Naive thymus-derived CD4-positive, alpha-beta T cell (primary cell): ENCODE measurements at regions not wholly inside any gene's neighbourhood (a gene's known extent, or its start where the extent isn't known, plus 50 kb on each side); places are given as distances from the start of the nearest gene placed in this dataset.
"Not testable (repeated sequence)": the region's sequence is repeated elsewhere in the genome, so short reads cannot be mapped to it uniquely, and the experiment has no call there.

Experiments used
- ATAC-seq: fragments of 150-1000 bp; cut with Tn5 transposase; 2 replicates; pipeline ENCODE4 v1.10.0; 2021; ENCODE audit warnings: mild to moderate bottlenecking, moderate library complexity
- CTCF ChIA-PET: fragments of 350-600 bp; sonication (Branson Sonifier 250); formaldehyde crosslinking; loops from one replicate; lab custom pipeline; 2021; ENCODE audit warnings: antibody characterized with exemption; lab: Charles Lee
- POLR2A ChIA-PET: fragments of 350-600 bp; sonication (Branson Sonifier 250); formaldehyde crosslinking; loops from one replicate; lab custom pipeline; 2021; ENCODE audit warnings: antibody characterized with exemption, inconsistent platforms; lab: Charles Lee
- DNase-seq, 9 donors: peaks; one replicate each; pipeline versions ENCODE4 v3.0.0 to v3.0.0-alpha.2; 2020 to 2022; ENCODE audit warnings: mixed read lengths in 1 of 9
- H3K27ac ChIP-seq: one replicate; pipeline ENCODE4 v1.7.0; 2013; ENCODE audit warnings: mild to moderate bottlenecking, low read depth, low read length, moderate library complexity
- H3K27me3 ChIP-seq, 2 donors: one replicate each; pipeline ENCODE4 v1.7.0; 2013; ENCODE audit warnings: low read length in 2 of 2, mild to moderate bottlenecking in 2 of 2, moderate library complexity in 2 of 2; ENCODE audit not compliant: control insufficient read depth in 2 of 2, insufficient read depth in 2 of 2
- H3K36me3 ChIP-seq, 3 experiments: 1 replicate in 2 of 3; 2 replicates in 1 of 3; pipeline ENCODE4 v1.7.0; 2013; ENCODE audit warnings: low read length in 3 of 3, mild to moderate bottlenecking in 3 of 3, moderate library complexity in 1 of 3; ENCODE audit not compliant: insufficient read depth in 3 of 3, control insufficient read depth in 2 of 3
- H3K4me1 ChIP-seq, 2 donors: one replicate each; pipeline ENCODE4 v1.7.0; 2013; ENCODE audit warnings: low read length in 2 of 2, mild to moderate bottlenecking in 2 of 2, moderate library complexity in 1 of 2; ENCODE audit not compliant: control insufficient read depth in 2 of 2, insufficient read depth in 2 of 2
- H3K4me3 ChIP-seq: 2 replicates; pipeline ENCODE4 v1.7.0; 2013; ENCODE audit warnings: mild to moderate bottlenecking, low read length
- H3K9me3 ChIP-seq, 3 experiments: 1 replicate in 2 of 3; 2 replicates in 1 of 3; pipeline ENCODE4 v1.7.0; 2013; ENCODE audit warnings: low read length in 3 of 3; ENCODE audit not compliant: control insufficient read depth in 2 of 3
- H3K27ac Mint-ChIP-seq, 9 donors: one replicate each; pipeline ENCODE4 v1.8.0; 2020 to 2022; ENCODE audit warnings: mixed read lengths in 9 of 9, mild to moderate bottlenecking in 8 of 9, moderate library complexity in 5 of 9, inconsistent platforms in 2 of 9
- H3K27me3 Mint-ChIP-seq, 5 donors: one replicate each; pipeline ENCODE4 v1.8.0; 2021 to 2022; ENCODE audit warnings: mixed read lengths in 5 of 5, mild to moderate bottlenecking in 1 of 5
- H3K36me3 Mint-ChIP-seq, 5 donors: one replicate each; pipeline ENCODE4 v1.8.0; 2020 to 2022; ENCODE audit warnings: mixed read lengths in 5 of 5, mild to moderate bottlenecking in 3 of 5, inconsistent platforms in 1 of 5
- H3K4me1 Mint-ChIP-seq, 7 donors: one replicate each; pipeline ENCODE4 v1.8.0; 2020 to 2022; ENCODE audit warnings: mixed read lengths in 7 of 7, mild to moderate bottlenecking in 3 of 7, inconsistent platforms in 1 of 7
- H3K4me3 Mint-ChIP-seq, 10 donors: one replicate each; pipeline ENCODE4 v1.8.0; 2020 to 2022; ENCODE audit warnings: mild to moderate bottlenecking in 10 of 10, mixed read lengths in 10 of 10, moderate library complexity in 6 of 10, inconsistent platforms in 2 of 10
- H3K9me3 Mint-ChIP-seq, 11 donors: one replicate each; pipeline ENCODE4 v1.8.0; 2020 to 2022; ENCODE audit warnings: mixed read lengths in 11 of 11, mild to moderate bottlenecking in 4 of 11, inconsistent platforms in 1 of 11, moderate library complexity in 1 of 11
- intact Hi-C, 2 donors: fragments of 100-400 bp; cut with micrococcal nuclease; formaldehyde crosslinking; loops; one replicate each; pipeline ENCODE4 v1.15.1; 2023

GRCh38 chr3:99295836-99296235 lies 342.6 kb upstream of the COL8A1 start:
- DNase-seq: no peak
- H3K9me3 Mint-ChIP-seq: peaks cover 0 to 7% (median 2%) of the 10 kb centered on the region in 11 donors
- H3K4me3 Mint-ChIP-seq: no peak overlapping the region
- no peaks in the 10 kb centered on the region for H3K36me3 Mint-ChIP-seq
- no peak overlapping the region for H3K4me3 ChIP-seq
- H3K27ac ChIP-seq: no peak overlapping the region
- H3K4me1 Mint-ChIP-seq: no peaks in the 10 kb centered on the region
- ChIA-PET POLR2A (no interaction called here), CTCF (no interaction called here)
- no peaks in the 10 kb centered on the region for H3K4me1 ChIP-seq
- H3K36me3 ChIP-seq: no peaks in the 10 kb centered on the region
- H3K27ac Mint-ChIP-seq: no peak overlapping the region
- no peak for ATAC-seq
- no peaks in the 10 kb centered on the region for H3K27me3 Mint-ChIP-seq
- intact Hi-C loops: no loop called here
- H3K9me3 ChIP-seq: no peaks in the 10 kb centered on the region
- H3K27me3 ChIP-seq: no peaks in the 10 kb centered on the region

DNA sequence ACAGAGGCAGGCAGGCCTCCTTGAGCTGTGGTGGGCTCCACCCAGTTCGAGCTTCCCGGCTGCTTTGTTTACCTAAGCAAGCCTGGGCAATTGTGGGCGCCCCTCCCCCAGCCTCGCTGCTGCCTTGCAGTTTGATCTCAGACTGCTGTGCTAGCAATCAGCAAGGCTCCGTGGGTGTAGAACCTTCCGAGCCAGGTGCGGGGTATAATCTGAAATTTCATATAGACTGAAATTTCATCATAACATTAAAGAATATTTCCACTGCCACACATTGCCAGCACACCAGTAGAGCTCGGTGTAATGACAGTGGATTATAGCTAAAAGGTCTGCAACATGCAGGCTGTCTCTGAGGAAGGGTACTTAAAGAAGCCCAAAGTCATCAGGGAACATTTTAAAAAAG lies 344.3 kb upstream of the COL8A1 start:
- H3K27ac Mint-ChIP-seq, POLR2A ChIA-PET, H3K27ac ChIP-seq, H3K4me3 Mint-ChIP-seq, H3K36me3 ChIP-seq, H3K9me3 Mint-ChIP-seq, H3K9me3 ChIP-seq, intact Hi-C loops, H3K4me1 Mint-ChIP-seq, H3K4me3 ChIP-seq, H3K36me3 Mint-ChIP-seq, H3K4me1 ChIP-seq, CTCF ChIA-PET, ATAC-seq, H3K27me3 ChIP-seq, H3K27me3 Mint-ChIP-seq: not testable (repeated sequence)
- peak in 1 of 9 donors; percentile 2 for DNase-seq

DNA sequence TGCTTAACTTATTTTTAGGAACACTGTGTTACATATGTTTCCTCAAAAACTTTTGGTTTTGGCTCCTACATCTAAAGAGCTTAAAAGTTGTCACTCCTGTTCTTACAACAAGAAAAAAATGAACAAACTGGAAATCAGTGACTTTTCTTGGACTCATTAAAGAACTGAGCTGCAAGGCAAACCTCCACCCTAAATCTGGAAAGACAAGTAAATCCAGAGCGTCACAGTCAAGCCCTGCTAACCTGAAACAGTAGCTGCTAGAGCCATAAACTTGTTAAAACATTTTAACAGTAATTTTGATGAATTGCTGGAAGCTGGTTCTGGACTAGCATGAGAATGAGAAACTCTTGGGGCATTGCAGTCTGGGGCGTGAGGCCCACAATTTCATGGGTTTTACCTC lies 350.5 kb upstream of the COL8A1 start:
- intact Hi-C loops: no loop called here
- no peaks in the 10 kb centered on the region for H3K27me3 ChIP-seq
- DNase-seq: no peak
- H3K4me3 ChIP-seq: no peak overlapping the region
- Mint-ChIP-seq H3K27me3 (no peaks in the 10 kb centered on the region), H3K4me1 (no peaks in the 10 kb centered on the region), H3K36me3 (no peaks in the 10 kb centered on the region), H3K27ac (no peak overlapping the region), H3K9me3 (peaks cover 0 to 16% (median 7%) of the 10 kb centered on the region in 11 donors), H3K4me3 (no peak overlapping the region)
- no peak overlapping the region for H3K27ac ChIP-seq
- no peaks in the 10 kb centered on the region for H3K36me3 ChIP-seq
- POLR2A ChIA-PET: no interaction called here
- H3K4me1 ChIP-seq: no peaks in the 10 kb centered on the region
- no peak for ATAC-seq
- H3K9me3 ChIP-seq: no peaks in the 10 kb centered on the region
- CTCF ChIA-PET: no interaction called here

DNA sequence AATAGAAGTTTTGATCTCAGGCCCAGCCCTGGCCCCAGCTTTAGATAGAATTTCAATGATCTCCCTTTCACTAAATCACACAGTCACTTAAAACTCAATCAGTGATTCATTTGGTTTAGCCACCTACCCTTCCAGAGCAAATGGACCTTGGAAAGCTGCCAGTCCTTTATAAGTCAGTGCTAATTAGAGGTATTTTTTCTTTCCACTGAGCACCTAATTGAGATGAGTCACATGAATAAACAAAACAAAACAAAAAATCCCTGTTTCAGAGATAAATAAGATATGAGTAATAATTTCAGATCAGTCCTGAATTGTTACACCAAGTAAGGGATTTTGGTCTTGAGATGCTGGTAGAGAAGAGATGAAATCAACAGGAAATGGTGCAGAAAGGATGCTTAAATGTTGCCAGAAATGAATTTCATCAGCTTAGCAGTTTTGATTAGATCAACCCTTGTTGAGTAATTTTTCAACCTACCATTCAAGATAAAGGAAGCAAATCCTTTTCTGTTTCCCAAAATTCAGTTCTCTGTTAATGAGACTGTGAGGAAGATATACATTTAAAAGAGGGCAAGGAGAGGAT lies 352.0 kb upstream of the COL8A1 start:
- no peak for ATAC-seq
- Histone ChIP-seq H3K27ac (no peak overlapping the region), H3K27me3 (no peaks in the 10 kb centered on the region), H3K4me3 (no peak overlapping the region), H3K4me1 (no peaks in the 10 kb centered on the region), H3K9me3 (no peaks in the 10 kb centered on the region), H3K36me3 (no peaks in the 10 kb centered on the region)
- DNase-seq: no peak
- no peaks in the 10 kb centered on the region for H3K4me1 Mint-ChIP-seq
- CTCF ChIA-PET: no interaction called here
- no peak overlapping the region for H3K27ac Mint-ChIP-seq
- H3K36me3 Mint-ChIP-seq: no peaks in the 10 kb centered on the region
- H3K4me3 Mint-ChIP-seq: no peak overlapping the region
- no peaks in the 10 kb centered on the region for H3K27me3 Mint-ChIP-seq
- intact Hi-C loops: no loop called here
- H3K9me3 Mint-ChIP-seq: peaks cover 0 to 16% (median 6%) of the 10 kb centered on the region in 11 donors
- POLR2A ChIA-PET: no interaction called here

GRCh38 chr3:99269606-99270351 lies 368.3 kb upstream of the DCBLD2 start:
- no peaks in the 10 kb centered on the region for H3K9me3 ChIP-seq
- Mint-ChIP-seq H3K4me3 (no peak overlapping the region), H3K9me3 (peaks cover 0 to 12% (median 0%) of the 10 kb centered on the region in 11 donors), H3K27me3 (no peaks in the 10 kb centered on the region), H3K36me3 (no peaks in the 10 kb centered on the region), H3K27ac (no peak overlapping the region), H3K4me1 (no peaks in the 10 kb centered on the region)
- intact Hi-C loops: no loop called here
- no peak for DNase-seq
- no peak overlapping the region for H3K4me3 ChIP-seq
- H3K36me3 ChIP-seq: no peaks in the 10 kb centered on the region
- no peaks in the 10 kb centered on the region for H3K27me3 ChIP-seq
- no peak for ATAC-seq
- no peak overlapping the region for H3K27ac ChIP-seq
- POLR2A ChIA-PET: no interaction called here
- no peaks in the 10 kb centered on the region for H3K4me1 ChIP-seq
- CTCF ChIA-PET: no interaction called here

DNA sequence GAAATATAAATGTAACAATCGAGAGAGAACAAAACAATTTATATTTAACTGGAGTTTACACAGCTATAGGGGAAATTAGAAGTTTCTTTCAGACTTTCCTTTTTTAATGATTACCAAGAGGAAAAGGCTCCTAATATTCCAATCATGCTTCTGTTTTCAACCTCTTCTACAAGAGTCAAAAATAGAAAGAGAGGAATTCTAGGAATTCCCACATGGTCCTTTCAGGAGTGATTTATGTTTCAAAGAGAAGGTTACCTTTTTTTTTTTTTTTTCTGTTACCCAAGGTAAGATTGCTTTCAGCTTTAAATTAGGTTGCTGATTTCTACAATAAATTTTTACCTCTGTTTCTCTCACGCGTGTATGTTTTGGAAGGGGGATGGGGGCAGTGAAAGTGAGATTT lies 355.3 kb upstream of the DCBLD2 start:
- no peaks in the 10 kb centered on the region for H3K27me3 Mint-ChIP-seq
- no peak overlapping the region for H3K4me3 ChIP-seq
- no peaks in the 10 kb centered on the region for H3K36me3 ChIP-seq
- no peak overlapping the region for H3K27ac ChIP-seq
- H3K9me3 ChIP-seq: no peaks in the 10 kb centered on the region
- CTCF ChIA-PET: no interaction called here
- no peaks in the 10 kb centered on the region for H3K27me3 ChIP-seq
- no peaks in the 10 kb centered on the region for H3K36me3 Mint-ChIP-seq
- POLR2A ChIA-PET: no interaction called here
- no peak overlapping the region for H3K4me3 Mint-ChIP-seq
- H3K27ac Mint-ChIP-seq: no peak overlapping the region
- H3K4me1 ChIP-seq: no peaks in the 10 kb centered on the region
- ATAC-seq (no peak), DNase-seq (no peak)
- no peaks in the 10 kb centered on the region for H3K4me1 Mint-ChIP-seq
- peaks cover 0 to 19% (median 3%) of the 10 kb centered on the region in 11 donors for H3K9me3 Mint-ChIP-seq
- intact Hi-C loops: no loop called here

DNA sequence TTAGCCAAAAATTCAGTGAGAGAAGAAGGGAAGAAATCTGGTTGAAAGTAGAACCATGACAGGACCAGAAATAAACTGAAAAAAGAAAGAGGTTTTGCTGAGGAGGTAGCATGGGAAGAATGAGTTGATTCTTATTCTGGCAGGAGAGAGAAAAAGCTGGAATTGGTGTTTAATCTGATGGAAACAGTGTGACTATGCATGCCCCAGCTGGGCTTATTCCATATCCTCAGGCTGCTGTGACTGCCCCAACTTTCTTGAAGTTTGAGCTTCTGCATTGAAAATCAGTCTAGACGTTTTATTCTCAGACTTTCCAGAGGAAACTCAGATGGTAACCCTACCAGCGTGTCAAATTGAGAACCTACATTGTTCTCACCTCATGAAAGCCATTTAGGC lies 352.5 kb upstream of the DCBLD2 start:
- Mint-ChIP-seq H3K9me3 (peaks cover 0 to 15% (median 2%) of the 10 kb centered on the region in 11 donors), H3K36me3 (no peaks in the 10 kb centered on the region), H3K4me1 (no peaks in the 10 kb centered on the region), H3K4me3 (no peak overlapping the region), H3K27ac (no peak overlapping the region), H3K27me3 (no peaks in the 10 kb centered on the region)
- ChIA-PET POLR2A (no interaction called here), CTCF (no interaction called here)
- ATAC-seq: no peak
- H3K9me3 ChIP-seq: no peaks in the 10 kb centered on the region
- no peak overlapping the region for H3K27ac ChIP-seq
- H3K4me1 ChIP-seq: no peaks in the 10 kb centered on the region
- intact Hi-C loops: no loop called here
- H3K36me3 ChIP-seq: no peaks in the 10 kb centered on the region
- H3K4me3 ChIP-seq: no peak overlapping the region
- H3K27me3 ChIP-seq: no peaks in the 10 kb centered on the region
- DNase-seq: no peak
